ENCODE measurements at regions not wholly inside any gene's neighbourhood (a gene's known extent, or its start where the extent isn't known, plus 50 kb on each side); places are given as distances from the start of the nearest gene placed in this dataset.

- H3K36me3 ChIP-seq (ENCODE audit: control insufficient read depth, insufficient read depth, low read length), result no peaks in the 10 kb centered on the region
- no CpG with 5 or more reads among the region's 3 CpGs for WGBS (ENCODE audit: insufficient coverage, insufficient read length)
- H3K27ac ChIP-seq (ENCODE audit: low read length), result no peak overlapping the region
- H3K4me3 ChIP-seq (ENCODE audit: low read length), result no peak overlapping the region
- DNase-seq (ENCODE audit: low read depth, low spot score), result no peak
- H3K9me3 ChIP-seq (ENCODE audit: control insufficient read depth, insufficient read depth, low read length), result no peaks in the 10 kb centered on the region
- no peaks in the 10 kb centered on the region for H3K4me1 ChIP-seq (ENCODE audit: control insufficient read depth, insufficient read depth, low read length)
- no peaks in the 10 kb centered on the region for H3K27me3 ChIP-seq (ENCODE audit: control insufficient read depth, insufficient read depth, low read length)
These were observed 202.5 kb upstream of the DUSP10 start for GRCh38 chr1:221944247-221944870.

- Histone ChIP-seq H3K4me1 (ENCODE audit: control insufficient read depth, insufficient read depth, low read length) (no peaks in the 10 kb centered on the region), H3K4me3 (ENCODE audit: low read length) (no peak overlapping the region), H3K9me3 (ENCODE audit: control insufficient read depth, insufficient read depth, low read length) (no peaks in the 10 kb centered on the region), H3K27ac (ENCODE audit: low read length) (no peak overlapping the region), H3K36me3 (ENCODE audit: control insufficient read depth, insufficient read depth, low read length) (no peaks in the 10 kb centered on the region), H3K27me3 (ENCODE audit: control insufficient read depth, insufficient read depth, low read length) (no peaks in the 10 kb centered on the region)
- WGBS (ENCODE audit: insufficient coverage, insufficient read length), result no CpG with 5 or more reads among the region's 1 CpG
- no peak for DNase-seq (ENCODE audit: low read depth, low spot score)
These were observed 198.7 kb upstream of the DUSP10 start for GRCh38 chr1:221940631-221941030.

- H3K36me3 ChIP-seq (ENCODE audit: control insufficient read depth, insufficient read depth, low read length), result no peaks in the 10 kb centered on the region
- H3K27me3 ChIP-seq (ENCODE audit: control insufficient read depth, insufficient read depth, low read length), result no peaks in the 10 kb centered on the region
- no CpG with 5 or more reads among the region's 2 CpGs for WGBS (ENCODE audit: insufficient coverage, insufficient read length)
- DNase-seq (ENCODE audit: low read depth, low spot score), result no peak
- no peak overlapping the region for H3K27ac ChIP-seq (ENCODE audit: low read length)
- no peaks in the 10 kb centered on the region for H3K9me3 ChIP-seq (ENCODE audit: control insufficient read depth, insufficient read depth, low read length)
- no peak overlapping the region for H3K4me3 ChIP-seq (ENCODE audit: low read length)
- no peaks in the 10 kb centered on the region for H3K4me1 ChIP-seq (ENCODE audit: control insufficient read depth, insufficient read depth, low read length)
These were observed 197.7 kb upstream of the DUSP10 start for GRCh38 chr1:221939607-221940006.

- no peak for DNase-seq (ENCODE audit: low read depth, low spot score)
- H3K36me3 ChIP-seq (ENCODE audit: control insufficient read depth, insufficient read depth, low read length), result no peaks in the 10 kb centered on the region
- no CpG with 5 or more reads among the region's 9 CpGs for WGBS (ENCODE audit: insufficient coverage, insufficient read length)
- no peaks in the 10 kb centered on the region for H3K4me1 ChIP-seq (ENCODE audit: control insufficient read depth, insufficient read depth, low read length)
- no peak overlapping the region for H3K4me3 ChIP-seq (ENCODE audit: low read length)
- H3K27me3 ChIP-seq (ENCODE audit: control insufficient read depth, insufficient read depth, low read length), result no peaks in the 10 kb centered on the region
- no peaks in the 10 kb centered on the region for H3K9me3 ChIP-seq (ENCODE audit: control insufficient read depth, insufficient read depth, low read length)
- no peak overlapping the region for H3K27ac ChIP-seq (ENCODE audit: low read length)
These were observed 195.5 kb upstream of the DUSP10 start for GRCh38 chr1:221937155-221937953.

GRCh38 chr1:221933814-221934213, 191.9 kb upstream of the DUSP10 start:
- no peaks in the 10 kb centered on the region for H3K9me3 ChIP-seq (ENCODE audit: control insufficient read depth, insufficient read depth, low read length)
- no peak overlapping the region for H3K4me3 ChIP-seq (ENCODE audit: low read length)
- H3K4me1 ChIP-seq (ENCODE audit: control insufficient read depth, insufficient read depth, low read length), result no peaks in the 10 kb centered on the region
- H3K27ac ChIP-seq (ENCODE audit: low read length), result no peak overlapping the region
- DNase-seq (ENCODE audit: low read depth, low spot score), result no peak
- H3K27me3 ChIP-seq (ENCODE audit: control insufficient read depth, insufficient read depth, low read length), result no peaks in the 10 kb centered on the region
- whole genome bisulfite sequencing (ENCODE audit: insufficient coverage, insufficient read length), result no CpG with 5 or more reads among the region's 2 CpGs
- H3K36me3 ChIP-seq (ENCODE audit: control insufficient read depth, insufficient read depth, low read length), result no peaks in the 10 kb centered on the region

GRCh38 chr1:221926441-221926840, 184.6 kb upstream of the DUSP10 start:
- Histone ChIP-seq H3K4me3 (ENCODE audit: low read length) (no peak overlapping the region), H3K27me3 (ENCODE audit: control insufficient read depth, insufficient read depth, low read length) (no peaks in the 10 kb centered on the region), H3K9me3 (ENCODE audit: control insufficient read depth, insufficient read depth, low read length) (no peaks in the 10 kb centered on the region), H3K36me3 (ENCODE audit: control insufficient read depth, insufficient read depth, low read length) (no peaks in the 10 kb centered on the region), H3K4me1 (ENCODE audit: control insufficient read depth, insufficient read depth, low read length) (no peaks in the 10 kb centered on the region), H3K27ac (ENCODE audit: low read length) (no peak overlapping the region)
- WGBS (ENCODE audit: insufficient coverage, insufficient read length), result no CpG with 5 or more reads among the region's 4 CpGs
- no peak for DNase-seq (ENCODE audit: low read depth, low spot score)

- Histone ChIP-seq H3K4me3 (ENCODE audit: low read length) (no peak overlapping the region), H3K27ac (ENCODE audit: low read length) (no peak overlapping the region), H3K27me3 (ENCODE audit: control insufficient read depth, insufficient read depth, low read length) (no peaks in the 10 kb centered on the region), H3K36me3 (ENCODE audit: control insufficient read depth, insufficient read depth, low read length) (no peaks in the 10 kb centered on the region), H3K4me1 (ENCODE audit: control insufficient read depth, insufficient read depth, low read length) (no peaks in the 10 kb centered on the region), H3K9me3 (ENCODE audit: control insufficient read depth, insufficient read depth, low read length) (no peaks in the 10 kb centered on the region)
- WGBS (ENCODE audit: insufficient coverage, insufficient read length), result no CpG with 5 or more reads among the region's 1 CpG
- DNase-seq (ENCODE audit: low read depth, low spot score), result no peak
These were observed 184.1 kb upstream of the DUSP10 start for GRCh38 chr1:221925947-221926346.

- no peaks in the 10 kb centered on the region for H3K27me3 ChIP-seq (ENCODE audit: control insufficient read depth, insufficient read depth, low read length)
- DNase-seq (ENCODE audit: low read depth, low spot score), result no peak
- H3K9me3 ChIP-seq (ENCODE audit: control insufficient read depth, insufficient read depth, low read length), result no peaks in the 10 kb centered on the region
- no peak overlapping the region for H3K4me3 ChIP-seq (ENCODE audit: low read length)
- H3K27ac ChIP-seq (ENCODE audit: low read length), result no peak overlapping the region
- WGBS (ENCODE audit: insufficient coverage, insufficient read length), result no CpG with 5 or more reads among the region's 8 CpGs
- no peaks in the 10 kb centered on the region for H3K4me1 ChIP-seq (ENCODE audit: control insufficient read depth, insufficient read depth, low read length)
- no peaks in the 10 kb centered on the region for H3K36me3 ChIP-seq (ENCODE audit: control insufficient read depth, insufficient read depth, low read length)
These were observed 182.2 kb upstream of the DUSP10 start for GRCh38 chr1:221923929-221924598.

- H3K9me3 ChIP-seq (ENCODE audit: control insufficient read depth, insufficient read depth, low read length), result no peaks in the 10 kb centered on the region
- H3K27me3 ChIP-seq (ENCODE audit: control insufficient read depth, insufficient read depth, low read length), result no peaks in the 10 kb centered on the region
- DNase-seq (ENCODE audit: low read depth, low spot score), result no peak
- no peak overlapping the region for H3K27ac ChIP-seq (ENCODE audit: low read length)
- WGBS (ENCODE audit: insufficient coverage, insufficient read length), result no CpG with 5 or more reads among the region's 2 CpGs
- H3K36me3 ChIP-seq (ENCODE audit: control insufficient read depth, insufficient read depth, low read length), result no peaks in the 10 kb centered on the region
- H3K4me3 ChIP-seq (ENCODE audit: low read length), result no peak overlapping the region
- H3K4me1 ChIP-seq (ENCODE audit: control insufficient read depth, insufficient read depth, low read length), result no peaks in the 10 kb centered on the region
These were observed 180.0 kb upstream of the DUSP10 start for GRCh38 chr1:221921936-221922335.

- no peaks in the 10 kb centered on the region for H3K4me1 ChIP-seq (ENCODE audit: control insufficient read depth, insufficient read depth, low read length)
- H3K27me3 ChIP-seq (ENCODE audit: control insufficient read depth, insufficient read depth, low read length), result no peaks in the 10 kb centered on the region
- no peak overlapping the region for H3K4me3 ChIP-seq (ENCODE audit: low read length)
- no peaks in the 10 kb centered on the region for H3K36me3 ChIP-seq (ENCODE audit: control insufficient read depth, insufficient read depth, low read length)
- H3K9me3 ChIP-seq (ENCODE audit: control insufficient read depth, insufficient read depth, low read length), result no peaks in the 10 kb centered on the region
- H3K27ac ChIP-seq (ENCODE audit: low read length), result no peak overlapping the region
- WGBS (ENCODE audit: insufficient coverage, insufficient read length), result no CpG with 5 or more reads among the region's 2 CpGs
- DNase-seq (ENCODE audit: low read depth, low spot score), result no peak
These were observed 177.9 kb upstream of the DUSP10 start for GRCh38 chr1:221919743-221920142.

Data from iPS DF 6.9 (cell line).